ENCODE measurements at regions not wholly inside any gene's neighbourhood (a gene's known extent, or its start where the extent isn't known, plus 50 kb on each side); places are given as distances from the start of the nearest gene placed in this dataset.

- Histone ChIP-seq H3K4me2 (ENCODE audit: low read length) (no peak overlapping the region), H3K36me3 (ENCODE audit: insufficient read depth, low read length) (no peaks in the 10 kb centered on the region), H3K4me1 (ENCODE audit: insufficient read depth, low read length, severe bottlenecking) (no peaks in the 10 kb centered on the region), H3K9me2 (ENCODE audit: low read depth, low read length) (no peaks in the 10 kb centered on the region), H3F3A (ENCODE audit: insufficient read depth, low read length) (no peaks in the 10 kb centered on the region), H3K4me3 (ENCODE audit: low read depth, low read length, poor library complexity, severe bottlenecking) (no peak overlapping the region), H3K9ac (ENCODE audit: low read length) (no peak overlapping the region), H3K27ac (ENCODE audit: low read depth, low read length, poor library complexity, severe bottlenecking) (no peak overlapping the region), H3K27me3 (ENCODE audit: insufficient read depth, low read length) (no peaks in the 10 kb centered on the region), H4K20me1 (ENCODE audit: insufficient read depth, low read length) (no peaks in the 10 kb centered on the region), H3K79me2 (ENCODE audit: insufficient read depth, low read length) (no peaks in the 10 kb centered on the region), H2AFZ (ENCODE audit: low read length) (no peak overlapping the region), H3K9me3 (ENCODE audit: low read length) (no peaks in the 10 kb centered on the region)
- TF ChIP-seq EZH2 (IDR thresholded peaks at IDR 0.05; ENCODE audit: borderline replicate concordance, low read length), result no peak
- TF ChIP-seq CTCF (IDR thresholded peaks at IDR 0.05; ENCODE audit: low read length), result no peak
These were observed 244.7 kb downstream of the HNMT start for GRCh38 chr2:138209009-138209408.

GRCh38 chr2:138210487-138210886 is 246.2 kb downstream of the HNMT start:
- Histone ChIP-seq H3K79me2 (ENCODE audit: insufficient read depth, low read length) (no peaks in the 10 kb centered on the region), H3K9me2 (ENCODE audit: low read depth, low read length) (no peaks in the 10 kb centered on the region), H4K20me1 (ENCODE audit: insufficient read depth, low read length) (no peaks in the 10 kb centered on the region), H3F3A (ENCODE audit: insufficient read depth, low read length) (no peaks in the 10 kb centered on the region), H3K36me3 (ENCODE audit: insufficient read depth, low read length) (no peaks in the 10 kb centered on the region), H2AFZ (ENCODE audit: low read length) (no peak overlapping the region), H3K9me3 (ENCODE audit: low read length) (no peaks in the 10 kb centered on the region), H3K27me3 (ENCODE audit: insufficient read depth, low read length) (no peaks in the 10 kb centered on the region), H3K4me1 (ENCODE audit: insufficient read depth, low read length, severe bottlenecking) (no peaks in the 10 kb centered on the region), H3K27ac (ENCODE audit: low read depth, low read length, poor library complexity, severe bottlenecking) (no peak overlapping the region), H3K4me3 (ENCODE audit: low read depth, low read length, poor library complexity, severe bottlenecking) (no peak overlapping the region), H3K4me2 (ENCODE audit: low read length) (no peak overlapping the region), H3K9ac (ENCODE audit: low read length) (no peak overlapping the region)
- TF ChIP-seq EZH2 (IDR thresholded peaks at IDR 0.05; ENCODE audit: borderline replicate concordance, low read length) (no peak), CTCF (IDR thresholded peaks at IDR 0.05; ENCODE audit: low read length) (no peak)

GRCh38 chr2:138212434-138212833 is 248.2 kb downstream of the HNMT start:
- Histone ChIP-seq H4K20me1 (ENCODE audit: insufficient read depth, low read length) (no peaks in the 10 kb centered on the region), H3K4me1 (ENCODE audit: insufficient read depth, low read length, severe bottlenecking) (no peaks in the 10 kb centered on the region), H3K4me2 (ENCODE audit: low read length) (no peak overlapping the region), H3F3A (ENCODE audit: insufficient read depth, low read length) (no peaks in the 10 kb centered on the region), H3K9ac (ENCODE audit: low read length) (no peak overlapping the region), H2AFZ (ENCODE audit: low read length) (no peak overlapping the region), H3K9me3 (ENCODE audit: low read length) (no peaks in the 10 kb centered on the region), H3K9me2 (ENCODE audit: low read depth, low read length) (no peaks in the 10 kb centered on the region), H3K27ac (ENCODE audit: low read depth, low read length, poor library complexity, severe bottlenecking) (no peak overlapping the region), H3K36me3 (ENCODE audit: insufficient read depth, low read length) (no peaks in the 10 kb centered on the region), H3K4me3 (ENCODE audit: low read depth, low read length, poor library complexity, severe bottlenecking) (no peak overlapping the region), H3K79me2 (ENCODE audit: insufficient read depth, low read length) (no peaks in the 10 kb centered on the region), H3K27me3 (ENCODE audit: insufficient read depth, low read length) (no peaks in the 10 kb centered on the region)
- TF ChIP-seq CTCF (IDR thresholded peaks at IDR 0.05; ENCODE audit: low read length), result no peak
- no peak for TF ChIP-seq EZH2 (IDR thresholded peaks at IDR 0.05; ENCODE audit: borderline replicate concordance, low read length)
